ENCODE measurements at regions not wholly inside any gene's neighbourhood (a gene's known extent, or its start where the extent isn't known, plus 50 kb on each side); places are given as distances from the start of the nearest gene placed in this dataset.
"Not testable (repeated sequence)": the region's sequence is repeated elsewhere in the genome, so short reads cannot be mapped to it uniquely, and the experiment has no call there.

DNA sequence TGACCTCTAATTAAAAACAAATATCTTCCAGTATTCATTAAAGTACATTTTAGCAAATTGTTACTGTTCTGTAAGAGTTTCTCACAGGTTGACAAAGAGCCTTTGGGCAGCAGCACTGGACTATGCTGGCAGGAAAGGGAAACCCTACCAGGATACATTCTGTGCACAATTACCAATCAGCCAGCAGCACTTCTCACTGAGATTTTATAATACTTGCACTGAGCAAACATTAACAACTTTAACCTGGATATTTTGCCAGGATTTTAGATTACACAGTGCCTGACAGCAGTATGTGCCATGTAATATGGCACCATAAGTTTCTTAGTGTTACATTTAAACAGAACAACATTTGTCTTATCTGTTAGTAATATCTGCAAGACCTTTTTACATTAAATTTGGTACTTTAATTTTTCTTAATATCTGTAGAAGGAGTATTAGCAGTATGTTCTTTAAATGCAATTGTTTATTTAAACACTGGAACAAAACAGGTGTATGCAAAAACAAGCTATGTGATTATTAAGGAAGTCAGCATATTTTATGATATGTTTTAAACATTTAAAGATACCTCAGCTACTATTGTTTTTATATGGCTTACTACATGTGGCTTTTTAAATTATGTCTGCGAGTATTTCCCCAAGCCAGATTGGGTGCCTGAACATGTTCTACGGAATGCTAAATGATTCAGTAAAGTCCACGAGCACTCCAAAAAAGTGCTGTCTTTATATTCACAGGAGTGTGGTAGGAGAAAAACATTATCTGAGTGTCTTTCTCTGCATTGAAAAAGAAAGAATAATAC lies 699.0 kb upstream of the LUZP2 start:
- H3K9me3 ChIP-seq (ENCODE audit: control insufficient read depth, low read length) = no peaks in the 10 kb centered on the region
- H3K27me3 ChIP-seq (replicated peaks; ENCODE audit: control insufficient read depth, insufficient read depth, low read length) = no peaks in the 10 kb centered on the region

DNA sequence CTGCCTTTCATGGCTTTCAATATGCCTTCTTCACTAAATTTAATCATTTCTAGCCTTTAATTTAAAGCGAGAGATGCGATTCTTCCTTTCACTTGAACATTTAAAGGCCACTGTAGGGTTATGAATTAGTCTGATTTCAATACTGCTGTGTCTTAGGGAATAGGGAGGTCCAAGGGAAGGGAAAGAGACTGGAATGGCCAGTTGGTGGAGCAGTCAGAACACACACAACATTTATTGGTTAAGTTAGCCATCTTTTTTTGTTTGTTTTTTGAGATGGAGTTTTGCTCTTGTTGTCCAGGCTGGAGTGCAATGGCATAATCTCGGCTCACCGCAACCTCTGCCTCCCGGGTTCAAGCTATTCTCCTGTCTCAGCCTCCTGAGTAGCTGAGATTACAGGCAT lies 662.5 kb upstream of the LUZP2 start:
- not testable (repeated sequence) for DNase-seq (ENCODE audit: low read depth); H3K9me3 ChIP-seq (ENCODE audit: control insufficient read depth, low read length); H3K4me1 ChIP-seq (ENCODE audit: control insufficient read depth, insufficient read depth, low read length); H3K36me3 ChIP-seq (ENCODE audit: control insufficient read depth, insufficient read depth, low read length, severe bottlenecking); H3K27me3 ChIP-seq (replicated peaks; ENCODE audit: control insufficient read depth, insufficient read depth, low read length); H3K4me3 ChIP-seq (ENCODE audit: low read length); H3K9ac ChIP-seq (ENCODE audit: low read length)

More for the DNA sequence above, 699.0 kb upstream of the LUZP2 start:
- no peak overlapping the region for H3K4me3 ChIP-seq (ENCODE audit: low read length)
- H3K9ac ChIP-seq (ENCODE audit: low read length) = no peak overlapping the region
- H3K4me1 ChIP-seq (ENCODE audit: control insufficient read depth, insufficient read depth, low read length) = peaks cover 5% of the 10 kb centered on the region
- H3K36me3 ChIP-seq (ENCODE audit: control insufficient read depth, insufficient read depth, low read length, severe bottlenecking) = no peaks in the 10 kb centered on the region
- DNase-seq (ENCODE audit: low read depth) = no peak

DNA sequence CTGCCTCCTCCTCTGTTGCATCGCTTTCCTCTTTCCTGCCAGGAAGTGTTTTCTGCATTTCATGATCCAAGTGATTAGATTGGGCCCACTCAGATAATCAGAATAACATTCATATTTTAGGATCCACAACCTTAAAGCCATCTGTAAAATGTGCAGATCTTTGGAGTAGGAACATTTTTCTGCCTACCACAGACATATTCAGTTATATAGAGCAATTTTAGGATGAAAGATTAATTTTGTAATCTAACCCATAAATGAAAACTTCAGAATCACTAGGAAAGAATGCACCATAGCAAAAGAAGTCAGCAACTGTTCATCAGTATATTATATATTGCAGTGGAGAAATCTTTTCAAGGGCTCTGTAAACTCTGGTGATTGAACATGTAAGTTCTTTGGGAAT lies 659.9 kb upstream of the LUZP2 start:
- Histone ChIP-seq H3K4me1 (ENCODE audit: control insufficient read depth, insufficient read depth, low read length) (no peaks in the 10 kb centered on the region), H3K36me3 (ENCODE audit: control insufficient read depth, insufficient read depth, low read length, severe bottlenecking) (no peaks in the 10 kb centered on the region), H3K4me3 (ENCODE audit: low read length) (no peak overlapping the region), H3K9me3 (ENCODE audit: control insufficient read depth, low read length) (no peaks in the 10 kb centered on the region), H3K9ac (ENCODE audit: low read length) (no peak overlapping the region), H3K27me3 (replicated peaks; ENCODE audit: control insufficient read depth, insufficient read depth, low read length) (no peaks in the 10 kb centered on the region)
- peak; percentile 33 for DNase-seq (ENCODE audit: low read depth)

DNA sequence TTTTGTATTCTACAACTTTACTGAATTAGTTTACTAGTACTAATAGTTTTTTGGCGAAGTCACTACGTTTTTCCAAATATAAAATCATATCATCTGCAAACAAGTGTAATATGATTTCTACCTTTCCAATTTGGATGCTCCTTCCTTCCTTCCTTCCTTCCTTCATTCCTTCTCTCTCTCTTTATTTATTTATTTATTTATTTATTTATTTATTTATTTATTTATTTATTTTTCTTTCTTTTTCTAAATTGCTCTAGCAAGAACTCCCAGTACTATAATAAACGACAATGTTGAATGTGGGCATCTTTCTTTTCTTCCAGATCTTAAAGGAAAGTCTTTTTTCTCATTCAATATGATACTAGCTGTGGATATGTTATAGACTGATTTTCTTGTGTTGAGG lies 656.0 kb upstream of the LUZP2 start:
- H3K9me3 ChIP-seq (ENCODE audit: control insufficient read depth, low read length) = peaks cover 12% of the 10 kb centered on the region
- H3K9ac ChIP-seq (ENCODE audit: low read length) = no peak overlapping the region
- no peak for DNase-seq (ENCODE audit: low read depth)
- H3K36me3 ChIP-seq (ENCODE audit: control insufficient read depth, insufficient read depth, low read length, severe bottlenecking) = no peaks in the 10 kb centered on the region
- H3K4me1 ChIP-seq (ENCODE audit: control insufficient read depth, insufficient read depth, low read length) = no peaks in the 10 kb centered on the region
- no peak overlapping the region for H3K4me3 ChIP-seq (ENCODE audit: low read length)
- H3K27me3 ChIP-seq (replicated peaks; ENCODE audit: control insufficient read depth, insufficient read depth, low read length) = no peaks in the 10 kb centered on the region

DNA sequence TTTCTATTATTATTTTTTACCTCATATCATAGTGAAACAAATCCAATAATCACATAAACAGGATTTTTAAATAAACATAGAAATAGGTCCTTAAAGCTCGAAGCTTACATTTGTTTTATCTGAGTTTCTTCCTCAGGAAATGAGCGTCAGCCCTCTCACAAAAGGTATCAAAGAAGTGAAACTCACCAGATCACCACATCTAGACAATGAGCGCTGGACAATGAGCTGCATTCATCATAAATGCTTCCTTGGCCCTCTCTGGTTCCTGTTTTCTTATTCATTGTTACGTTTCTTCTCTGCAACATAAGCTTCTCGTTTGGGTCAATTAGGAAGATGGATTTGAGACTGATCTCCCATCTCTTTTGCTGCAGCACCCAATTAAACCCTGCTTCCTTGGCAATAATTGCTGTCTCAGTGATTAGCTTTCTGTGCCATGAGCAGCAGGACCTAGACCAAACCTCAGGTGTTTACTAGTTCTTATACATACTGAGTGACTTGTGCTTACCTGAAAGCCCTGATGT lies 649.9 kb upstream of the LUZP2 start:
- DNase-seq (ENCODE audit: low read depth) = no peak

DNA sequence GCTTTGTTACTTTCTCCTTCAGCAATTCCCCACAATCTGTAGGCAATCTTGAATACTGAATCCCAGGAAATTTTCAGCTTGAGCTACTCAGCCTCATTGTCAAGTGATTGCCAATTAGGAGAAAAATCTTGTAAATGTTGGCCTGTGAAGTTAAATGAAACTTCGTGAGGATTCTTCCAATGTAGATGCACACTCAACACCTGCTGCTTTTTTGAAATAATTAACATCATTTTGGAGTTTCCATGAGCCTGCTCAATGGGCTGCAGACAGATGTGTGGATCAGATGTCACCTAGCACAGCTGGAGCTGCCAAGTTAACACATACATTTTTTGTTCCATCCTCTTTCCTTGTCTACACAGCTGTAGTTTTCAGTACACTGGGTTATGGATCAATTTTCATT lies 645.6 kb upstream of the LUZP2 start:
- Histone ChIP-seq H3K27me3 (replicated peaks; ENCODE audit: control insufficient read depth, insufficient read depth, low read length) (no peaks in the 10 kb centered on the region), H3K9me3 (ENCODE audit: control insufficient read depth, low read length) (no peaks in the 10 kb centered on the region), H3K4me1 (ENCODE audit: control insufficient read depth, insufficient read depth, low read length) (peaks cover 4% of the 10 kb centered on the region), H3K4me3 (ENCODE audit: low read length) (no peak overlapping the region), H3K9ac (ENCODE audit: low read length) (no peak overlapping the region), H3K36me3 (ENCODE audit: control insufficient read depth, insufficient read depth, low read length, severe bottlenecking) (no peaks in the 10 kb centered on the region)
- no peak for DNase-seq (ENCODE audit: low read depth)

More for the DNA sequence above, 649.9 kb upstream of the LUZP2 start:
- Histone ChIP-seq H3K27me3 (replicated peaks; ENCODE audit: control insufficient read depth, insufficient read depth, low read length) (no peaks in the 10 kb centered on the region), H3K36me3 (ENCODE audit: control insufficient read depth, insufficient read depth, low read length, severe bottlenecking) (no peaks in the 10 kb centered on the region), H3K9me3 (ENCODE audit: control insufficient read depth, low read length) (peaks cover 12% of the 10 kb centered on the region), H3K9ac (ENCODE audit: low read length) (no peak overlapping the region), H3K4me3 (ENCODE audit: low read length) (no peak overlapping the region), H3K4me1 (ENCODE audit: control insufficient read depth, insufficient read depth, low read length) (no peaks in the 10 kb centered on the region)

DNA sequence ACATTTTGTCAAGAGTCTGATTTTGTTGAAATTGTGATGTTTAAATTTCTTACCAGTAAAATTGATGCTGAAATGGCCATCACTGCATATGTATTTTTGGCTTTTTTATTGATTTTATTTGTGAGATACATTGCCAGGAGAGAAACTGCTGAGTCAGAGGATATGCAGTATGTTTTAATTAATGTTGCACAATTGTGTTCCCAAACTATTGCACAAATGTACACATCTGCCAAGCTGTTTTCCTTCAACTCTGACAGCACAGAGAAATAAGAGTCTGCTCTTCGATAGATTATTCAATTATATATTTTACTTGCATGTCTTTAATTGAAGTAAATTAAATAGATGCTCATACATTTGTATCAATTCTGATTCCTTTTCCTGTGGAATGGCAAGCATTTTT lies 640.2 kb upstream of the LUZP2 start:
- H3K27me3 ChIP-seq (replicated peaks; ENCODE audit: control insufficient read depth, insufficient read depth, low read length) = no peaks in the 10 kb centered on the region
- H3K9me3 ChIP-seq (ENCODE audit: control insufficient read depth, low read length) = peaks cover 4% of the 10 kb centered on the region
- peak overlapping the region; percentile 6 for H3K4me3 ChIP-seq (ENCODE audit: low read length)
- no peaks in the 10 kb centered on the region for H3K36me3 ChIP-seq (ENCODE audit: control insufficient read depth, insufficient read depth, low read length, severe bottlenecking)
- H3K9ac ChIP-seq (ENCODE audit: low read length) = peak overlapping the region; percentile 58
- DNase-seq (ENCODE audit: low read depth) = peak; percentile 94
- H3K4me1 ChIP-seq (ENCODE audit: control insufficient read depth, insufficient read depth, low read length) = peaks cover 15% of the 10 kb centered on the region

DNA sequence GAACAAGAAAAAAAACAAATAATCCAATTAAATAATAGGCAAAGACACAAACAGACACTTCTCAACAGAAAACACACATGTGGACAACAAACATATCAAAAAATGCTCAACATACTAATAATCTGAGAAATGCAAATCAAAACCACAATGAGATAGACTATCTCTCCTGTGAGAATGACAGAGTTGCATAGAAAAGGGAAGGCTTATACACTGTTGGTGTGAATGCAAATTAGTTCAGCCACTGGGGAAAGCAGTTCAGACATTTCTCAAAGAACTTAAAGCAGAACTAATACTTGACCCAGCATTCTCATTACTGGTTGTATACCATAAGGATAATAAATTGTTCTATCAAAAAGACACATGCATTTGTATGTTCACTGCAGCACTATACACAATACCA lies 637.8 kb upstream of the LUZP2 start:
- DNase-seq (ENCODE audit: low read depth) = no peak
- H3K27me3 ChIP-seq (replicated peaks; ENCODE audit: control insufficient read depth, insufficient read depth, low read length) = no peaks in the 10 kb centered on the region
- H3K9me3 ChIP-seq (ENCODE audit: control insufficient read depth, low read length) = peaks cover 4% of the 10 kb centered on the region
- peaks cover 15% of the 10 kb centered on the region for H3K4me1 ChIP-seq (ENCODE audit: control insufficient read depth, insufficient read depth, low read length)
- no peaks in the 10 kb centered on the region for H3K36me3 ChIP-seq (ENCODE audit: control insufficient read depth, insufficient read depth, low read length, severe bottlenecking)
- H3K9ac ChIP-seq (ENCODE audit: low read length) = no peak overlapping the region
- no peak overlapping the region for H3K4me3 ChIP-seq (ENCODE audit: low read length)

DNA sequence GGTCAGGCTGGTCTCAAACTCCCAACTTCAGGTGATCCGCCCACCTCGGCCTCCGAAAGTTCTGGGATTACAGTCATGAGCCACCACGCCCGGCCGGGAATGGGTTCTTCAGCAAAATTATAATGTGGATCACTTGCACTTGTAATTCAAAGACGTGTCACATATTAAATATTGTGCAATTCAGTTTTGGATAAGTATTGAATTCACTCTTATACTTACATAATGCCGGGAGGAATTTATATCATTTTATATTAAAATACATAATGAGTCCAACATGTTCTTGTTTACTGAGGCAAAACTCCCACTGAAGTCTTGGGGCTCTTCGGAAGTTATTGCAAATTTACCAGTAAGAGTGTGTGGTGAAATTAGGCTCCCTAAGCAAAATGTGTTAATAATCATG lies 635.2 kb upstream of the LUZP2 start:
- peaks cover 8% of the 10 kb centered on the region for H3K4me1 ChIP-seq (ENCODE audit: control insufficient read depth, insufficient read depth, low read length)
- DNase-seq (ENCODE audit: low read depth) = no peak
- H3K27me3 ChIP-seq (replicated peaks; ENCODE audit: control insufficient read depth, insufficient read depth, low read length) = no peaks in the 10 kb centered on the region
- H3K9ac ChIP-seq (ENCODE audit: low read length) = no peak overlapping the region
- H3K4me3 ChIP-seq (ENCODE audit: low read length) = no peak overlapping the region
- H3K36me3 ChIP-seq (ENCODE audit: control insufficient read depth, insufficient read depth, low read length, severe bottlenecking) = no peaks in the 10 kb centered on the region
- peaks cover 4% of the 10 kb centered on the region for H3K9me3 ChIP-seq (ENCODE audit: control insufficient read depth, low read length)

DNA sequence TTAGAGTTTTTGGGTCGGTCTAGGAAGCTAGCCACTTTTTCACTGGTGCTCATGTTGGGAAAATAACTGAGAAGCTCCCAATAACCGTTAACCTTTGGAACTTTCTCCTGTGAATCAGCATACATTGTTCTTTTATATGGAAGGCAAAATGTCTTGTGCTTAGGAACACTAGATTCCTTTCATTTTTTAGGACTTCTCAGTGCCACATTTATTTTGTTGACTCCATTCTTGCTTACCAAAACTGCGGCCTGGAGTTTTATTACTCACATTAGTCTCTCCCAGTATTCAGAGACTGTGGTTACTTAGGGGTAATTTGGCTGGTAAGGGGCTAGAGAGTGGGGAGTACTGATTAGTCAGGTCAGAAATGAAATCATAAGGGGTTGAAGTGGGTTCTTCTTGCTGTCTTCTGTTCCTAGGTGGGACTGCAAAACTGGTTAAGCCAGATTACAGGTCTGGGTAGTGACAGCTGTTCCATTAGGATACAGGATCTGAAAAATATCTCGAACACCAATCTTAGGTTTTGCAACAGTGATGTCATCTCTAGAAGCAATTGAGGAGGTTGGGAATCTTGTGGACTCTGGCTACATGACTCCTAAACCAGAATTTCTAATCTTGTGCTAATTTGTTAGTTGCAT lies 631.4 kb upstream of the LUZP2 start:
- Histone ChIP-seq H3K36me3 (ENCODE audit: control insufficient read depth, insufficient read depth, low read length, severe bottlenecking) (no peaks in the 10 kb centered on the region), H3K4me1 (ENCODE audit: control insufficient read depth, insufficient read depth, low read length) (no peaks in the 10 kb centered on the region), H3K9ac (ENCODE audit: low read length) (no peak overlapping the region), H3K27me3 (replicated peaks; ENCODE audit: control insufficient read depth, insufficient read depth, low read length) (no peaks in the 10 kb centered on the region), H3K9me3 (ENCODE audit: control insufficient read depth, low read length) (no peaks in the 10 kb centered on the region), H3K4me3 (ENCODE audit: low read length) (no peak overlapping the region)
- DNase-seq (ENCODE audit: low read depth) = no peak

DNA sequence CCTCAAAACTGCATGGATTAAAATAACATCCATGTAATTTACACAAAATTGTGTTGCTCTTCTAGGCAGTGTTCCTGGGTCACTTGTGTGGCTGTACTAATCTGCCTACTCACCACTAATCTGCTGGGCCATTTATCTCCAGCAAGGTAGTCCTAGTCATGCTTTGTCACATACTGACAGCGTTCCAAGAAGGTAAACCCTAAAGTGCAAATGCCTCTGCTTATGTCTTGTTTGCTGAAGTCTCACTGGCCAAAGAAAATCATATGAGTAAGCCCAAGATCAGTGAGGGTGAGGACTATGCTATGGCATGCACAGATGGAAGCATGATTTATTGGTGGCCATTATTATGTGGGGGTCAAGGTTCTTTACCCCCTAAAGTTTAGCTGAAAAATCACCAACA lies 630.2 kb upstream of the LUZP2 start:
- H3K4me1 ChIP-seq (ENCODE audit: control insufficient read depth, insufficient read depth, low read length) = no peaks in the 10 kb centered on the region
- H3K4me3 ChIP-seq (ENCODE audit: low read length) = no peak overlapping the region
- H3K9ac ChIP-seq (ENCODE audit: low read length) = no peak overlapping the region
- no peaks in the 10 kb centered on the region for H3K36me3 ChIP-seq (ENCODE audit: control insufficient read depth, insufficient read depth, low read length, severe bottlenecking)
- no peaks in the 10 kb centered on the region for H3K27me3 ChIP-seq (replicated peaks; ENCODE audit: control insufficient read depth, insufficient read depth, low read length)
- no peaks in the 10 kb centered on the region for H3K9me3 ChIP-seq (ENCODE audit: control insufficient read depth, low read length)
- no peak for DNase-seq (ENCODE audit: low read depth)
